Activated T-helper 1 cell treated with anti-CD3 and anti-CD28 coated beads, Interleukin-2, amount 50 U/mL, for 16 hours (primary cell): ENCODE measurements at regions not wholly inside any gene's neighbourhood (a gene's known extent, or its start where the extent isn't known, plus 50 kb on each side); places are given as distances from the start of the nearest gene placed in this dataset.
"Not testable (repeated sequence)": the region's sequence is repeated elsewhere in the genome, so short reads cannot be mapped to it uniquely, and the experiment has no call there.

Source experiments
- DNase-seq, 2 donors: peaks; one replicate each; pipeline ENCODE4 v3.0.0-alpha.2; 2020; ENCODE audit warnings: low read depth in 1 of 2, low spot score in 1 of 2

- not testable (repeated sequence) for DNase-seq
These were observed 92.4 kb downstream of the OTOP1 start for GRCh38 chr4:4134368-4134767.

- DNase-seq = not testable (repeated sequence)
These were observed 90.1 kb downstream of the OTOP1 start for GRCh38 chr4:4136621-4137020.
